OCI-LY1 (cell line): ENCODE measurements at regions not wholly inside any gene's neighbourhood (a gene's known extent, or its start where the extent isn't known, plus 50 kb on each side); places are given as distances from the start of the nearest gene placed in this dataset.

Experiments used
- H2AFZ ChIP-seq: fragments of 200-600 bp; sonication (generic), shearing (Covaris generic); 2 replicates; pipeline ENCODE4 v1.6.0; 2014; ENCODE audit warnings: antibody characterized with exemption, mild to moderate bottlenecking, low read length
- H3F3A ChIP-seq: fragments of 200-600 bp; sonication (generic), shearing (Covaris generic); 2 replicates; pipeline ENCODE4 v1.6.0; 2014; ENCODE audit warnings: mild to moderate bottlenecking, antibody characterized with exemption, low read length, moderate library complexity; ENCODE audit not compliant: insufficient read depth
- H3K27ac ChIP-seq: fragments of 200-600 bp; sonication (generic); 2 replicates; pipeline ENCODE4 v1.5.1; 2014; ENCODE audit warnings: low read length, mixed run types, mild to moderate bottlenecking, low read depth; ENCODE audit not compliant: poor library complexity, severe bottlenecking
- H3K27me3 ChIP-seq: fragments of 200-600 bp; sonication (generic); 2 replicates; pipeline ENCODE4 v1.6.0; 2014; ENCODE audit warnings: antibody characterized with exemption, mild to moderate bottlenecking, low read length, moderate library complexity; ENCODE audit not compliant: insufficient read depth
- H3K36me3 ChIP-seq: fragments of 200-600 bp; sonication (generic); 2 replicates; pipeline ENCODE4 v1.6.1; 2014; ENCODE audit warnings: mild to moderate bottlenecking, antibody characterized with exemption, low read length, moderate library complexity, mixed read lengths; ENCODE audit not compliant: insufficient read depth
- H3K4me1 ChIP-seq: fragments of 200-600 bp; sonication (generic); 2 replicates; pipeline ENCODE4 v1.5.1; 2014; ENCODE audit warnings: mild to moderate bottlenecking, low read length, moderate library complexity; ENCODE audit not compliant: insufficient read depth, severe bottlenecking
- H3K4me2 ChIP-seq: fragments of 200-600 bp; sonication (generic), shearing (Covaris generic); 2 replicates; pipeline ENCODE4 v1.6.1; 2014; ENCODE audit warnings: low read length
- H3K4me3 ChIP-seq: fragments of 200-600 bp; sonication (generic); 2 replicates; pipeline ENCODE4 v1.5.1; 2014; ENCODE audit warnings: low read length, low read depth, mild to moderate bottlenecking, mixed read lengths; ENCODE audit not compliant: poor library complexity, severe bottlenecking
- H3K79me2 ChIP-seq: fragments of 200-600 bp; shearing (Covaris generic); 2 replicates; pipeline ENCODE4 v1.6.1; 2016; ENCODE audit warnings: mixed run types, low read length, mixed read lengths; ENCODE audit not compliant: insufficient read depth
- H3K9ac ChIP-seq: fragments of 200-600 bp; sonication (generic), shearing (Covaris generic); 2 replicates; pipeline ENCODE4 v1.6.1; 2014; ENCODE audit warnings: mild to moderate bottlenecking, low read length, mixed read lengths
- H3K9me2 ChIP-seq: fragments of 200-600 bp; sonication (generic), shearing (Covaris generic); 2 replicates; pipeline ENCODE4 v1.6.1; 2014; ENCODE audit warnings: low read depth, mild to moderate bottlenecking, low read length, mixed read lengths
- H3K9me3 ChIP-seq: fragments of 200-600 bp; shearing (Covaris generic); 2 replicates; pipeline ENCODE4 v1.6.1; 2014; ENCODE audit warnings: low read length, mixed read lengths
- H4K20me1 ChIP-seq: fragments of 200-600 bp; sonication (generic), shearing (Covaris generic); 2 replicates; pipeline ENCODE4 v1.6.0; 2016; ENCODE audit warnings: mild to moderate bottlenecking, low read length; ENCODE audit not compliant: insufficient read depth
- EZH2 ChIP-seq: fragments of 200-600 bp; sonication (generic), shearing (Covaris generic); IDR thresholded peaks from 2 replicates; pipeline ENCODE4 v1.8.0; 2017; ENCODE audit warnings: borderline replicate concordance, mixed run types, mild to moderate bottlenecking, antibody characterized with exemption, low read length, moderate library complexity, mixed read lengths
- TF ChIP-seq, protein P1 (sequence below): fragments of 200-600 bp; sonication (generic), shearing (Covaris generic); IDR thresholded peaks from 2 replicates; pipeline ENCODE4 v1.5.1; 2017; ENCODE audit warnings: mild to moderate bottlenecking, antibody characterized with exemption, low read length, moderate library complexity, mixed read lengths

DNA sequence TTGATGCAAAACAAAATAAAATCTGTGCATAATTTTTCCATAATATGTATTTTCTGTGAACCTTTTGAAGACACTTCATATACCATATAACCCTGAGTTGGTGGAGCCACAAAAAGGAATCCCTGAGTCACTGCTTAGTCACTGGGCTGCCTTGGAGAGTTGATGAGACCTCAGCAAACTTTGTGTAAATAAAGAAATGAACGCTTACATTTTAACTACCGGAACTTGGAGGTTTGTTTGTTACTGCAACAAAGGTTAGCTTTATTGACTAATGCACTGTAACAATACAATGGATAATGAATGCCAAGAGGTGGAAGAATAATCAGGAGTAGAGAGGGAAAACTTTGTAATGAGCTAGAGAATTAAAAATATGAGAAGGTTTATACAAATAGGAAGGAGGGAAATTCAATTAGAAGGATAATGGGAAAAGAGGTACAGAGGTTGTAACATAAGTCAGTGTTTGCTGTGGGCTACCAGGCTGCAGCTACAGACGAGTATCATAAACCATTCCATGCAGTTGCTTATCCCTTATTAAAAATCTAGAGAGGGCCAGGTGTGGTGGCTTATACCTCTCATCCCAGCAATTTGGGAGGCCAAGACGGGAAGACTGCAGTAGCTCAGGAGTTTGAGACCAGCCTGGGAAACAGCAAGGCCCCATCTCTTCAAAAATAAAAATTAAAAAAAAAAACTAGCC is 1042.1 kb downstream of the TYW1 start:
- Histone ChIP-seq H3K4me3 (no peak overlapping the region), H3K9ac (no peak overlapping the region), H3K27ac (no peak overlapping the region), H3K4me2 (no peak overlapping the region), H3K9me3 (no peaks in the 10 kb centered on the region), H4K20me1 (no peaks in the 10 kb centered on the region), H3F3A (no peaks in the 10 kb centered on the region), H2AFZ (no peak overlapping the region), H3K27me3 (no peaks in the 10 kb centered on the region), H3K4me1 (no peaks in the 10 kb centered on the region), H3K36me3 (no peaks in the 10 kb centered on the region), H3K79me2 (no peaks in the 10 kb centered on the region), H3K9me2 (no peaks in the 10 kb centered on the region)
- TF ChIP-seq EZH2 = no peak
- TF ChIP-seq, protein P1, sequence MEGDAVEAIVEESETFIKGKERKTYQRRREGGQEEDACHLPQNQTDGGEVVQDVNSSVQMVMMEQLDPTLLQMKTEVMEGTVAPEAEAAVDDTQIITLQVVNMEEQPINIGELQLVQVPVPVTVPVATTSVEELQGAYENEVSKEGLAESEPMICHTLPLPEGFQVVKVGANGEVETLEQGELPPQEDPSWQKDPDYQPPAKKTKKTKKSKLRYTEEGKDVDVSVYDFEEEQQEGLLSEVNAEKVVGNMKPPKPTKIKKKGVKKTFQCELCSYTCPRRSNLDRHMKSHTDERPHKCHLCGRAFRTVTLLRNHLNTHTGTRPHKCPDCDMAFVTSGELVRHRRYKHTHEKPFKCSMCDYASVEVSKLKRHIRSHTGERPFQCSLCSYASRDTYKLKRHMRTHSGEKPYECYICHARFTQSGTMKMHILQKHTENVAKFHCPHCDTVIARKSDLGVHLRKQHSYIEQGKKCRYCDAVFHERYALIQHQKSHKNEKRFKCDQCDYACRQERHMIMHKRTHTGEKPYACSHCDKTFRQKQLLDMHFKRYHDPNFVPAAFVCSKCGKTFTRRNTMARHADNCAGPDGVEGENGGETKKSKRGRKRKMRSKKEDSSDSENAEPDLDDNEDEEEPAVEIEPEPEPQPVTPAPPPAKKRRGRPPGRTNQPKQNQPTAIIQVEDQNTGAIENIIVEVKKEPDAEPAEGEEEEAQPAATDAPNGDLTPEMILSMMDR = no peak

DNA sequence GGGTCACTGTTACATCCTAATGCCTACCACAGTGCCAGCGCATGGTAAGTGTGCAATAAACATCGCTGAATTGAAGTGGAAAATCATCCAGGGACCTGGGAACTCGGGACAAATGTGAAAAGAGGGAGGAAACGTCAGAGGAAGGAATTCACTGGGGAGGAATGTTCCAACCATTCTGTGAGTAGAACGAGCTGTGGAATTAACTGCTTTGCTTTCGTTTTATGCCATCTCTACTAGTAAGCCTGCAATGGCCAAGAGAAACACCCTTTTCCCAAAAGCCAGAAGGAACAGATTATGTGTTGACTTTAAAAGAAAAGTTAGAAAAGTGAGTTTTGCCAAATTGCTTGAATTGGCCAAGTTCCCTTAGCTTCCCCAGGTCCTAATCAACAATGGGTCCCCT is 1044.9 kb downstream of the TYW1 start:
- no peak overlapping the region for H2AFZ ChIP-seq
- H3K27ac ChIP-seq = no peak overlapping the region
- H3K4me1 ChIP-seq = no peaks in the 10 kb centered on the region
- TF ChIP-seq, protein P1 = no peak
- no peak for TF ChIP-seq EZH2
- no peaks in the 10 kb centered on the region for H3K79me2 ChIP-seq
- no peaks in the 10 kb centered on the region for H3K27me3 ChIP-seq
- no peak overlapping the region for H3K4me3 ChIP-seq
- no peak overlapping the region for H3K9ac ChIP-seq
- no peak overlapping the region for H3K4me2 ChIP-seq
- H3K9me2 ChIP-seq = no peaks in the 10 kb centered on the region
- no peaks in the 10 kb centered on the region for H3F3A ChIP-seq
- H3K9me3 ChIP-seq = no peaks in the 10 kb centered on the region
- no peaks in the 10 kb centered on the region for H3K36me3 ChIP-seq
- no peaks in the 10 kb centered on the region for H4K20me1 ChIP-seq

DNA sequence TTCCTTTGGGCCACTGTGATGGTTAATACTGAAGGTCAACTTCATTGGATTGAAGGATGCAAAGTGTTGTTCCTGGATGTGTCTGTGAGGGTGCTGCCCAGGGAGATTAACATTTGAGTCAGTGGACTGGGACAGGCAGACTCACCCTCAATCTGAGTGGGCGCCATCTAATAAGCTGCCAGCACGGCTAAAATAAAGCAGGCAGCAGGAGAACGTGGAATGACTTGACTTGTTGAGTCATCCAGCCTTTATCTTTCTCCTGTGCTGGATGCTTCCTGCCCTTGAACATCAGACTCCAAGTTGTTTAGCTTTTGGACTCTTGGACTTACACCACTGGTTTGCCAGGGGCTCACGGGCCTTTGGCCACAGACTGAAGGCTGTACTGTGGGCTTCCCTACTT is 1046.9 kb downstream of the TYW1 start:
- no peaks in the 10 kb centered on the region for H3K9me2 ChIP-seq
- no peaks in the 10 kb centered on the region for H3K79me2 ChIP-seq
- no peaks in the 10 kb centered on the region for H3K4me1 ChIP-seq
- no peaks in the 10 kb centered on the region for H3K9me3 ChIP-seq
- H3F3A ChIP-seq = no peaks in the 10 kb centered on the region
- H4K20me1 ChIP-seq = no peaks in the 10 kb centered on the region
- H3K4me2 ChIP-seq = no peak overlapping the region
- H3K27ac ChIP-seq = no peak overlapping the region
- no peaks in the 10 kb centered on the region for H3K36me3 ChIP-seq
- TF ChIP-seq, protein P1 = no peak
- TF ChIP-seq EZH2 = no peak
- no peak overlapping the region for H3K9ac ChIP-seq
- H3K27me3 ChIP-seq = no peaks in the 10 kb centered on the region
- no peak overlapping the region for H2AFZ ChIP-seq
- H3K4me3 ChIP-seq = no peak overlapping the region
